Gastroesophageal sphincter (tissue), 3 donors: ENCODE measurements at regions not wholly inside any gene's neighbourhood (a gene's known extent, or its start where the extent isn't known, plus 50 kb on each side); places are given as distances from the start of the nearest gene placed in this dataset.

Experiments
- POLR2A ChIP-seq, 2 donors: fragments of 450-650 bp; IDR thresholded peaks; one replicate each; pipeline ENCODE4 v1.6.1; 2017; ENCODE audit warnings: antibody characterized with exemption in 2 of 2, mild to moderate bottlenecking in 2 of 2, moderate library complexity in 1 of 2
- POLR2AphosphoS5 ChIP-seq: sonication (generic); formaldehyde crosslinking; IDR thresholded peaks from one replicate; pipeline ENCODE4 v1.6.1; 2017; ENCODE audit warnings: antibody characterized with exemption
- TF ChIP-seq, protein P1 (sequence below), 4 experiments: fragments of 200-600 bp in 2 of 4; fragments of 450-650 bp in 2 of 4; sonication (generic) in 1 of 4; IDR thresholded peaks; one replicate each; pipeline ENCODE4 v1.5.1; 2017 to 2019; ENCODE audit warnings: antibody characterized with exemption in 4 of 4, mild to moderate bottlenecking in 2 of 4, moderate library complexity in 2 of 4

DNA sequence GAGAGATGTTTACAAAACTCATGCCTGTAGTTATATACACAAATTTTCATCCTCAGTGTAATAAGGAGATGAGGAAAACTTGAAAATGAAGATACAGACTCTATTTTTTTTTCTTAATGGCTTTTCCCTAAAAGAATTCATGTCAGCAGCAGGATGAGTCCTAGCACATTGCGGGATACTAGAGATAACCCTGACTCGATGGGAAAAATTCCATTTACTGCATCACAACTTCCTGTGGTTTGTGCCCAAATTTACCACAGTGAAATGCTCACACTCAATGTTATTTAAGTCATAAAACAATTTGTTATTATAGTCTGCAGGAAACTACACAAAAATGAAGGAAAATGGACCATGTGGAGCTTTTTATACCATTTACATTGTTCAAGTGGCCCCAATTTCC, 581.9 kb upstream of the ZNF717 start:
- no peak for TF ChIP-seq POLR2AphosphoS5
- TF ChIP-seq, protein P1, sequence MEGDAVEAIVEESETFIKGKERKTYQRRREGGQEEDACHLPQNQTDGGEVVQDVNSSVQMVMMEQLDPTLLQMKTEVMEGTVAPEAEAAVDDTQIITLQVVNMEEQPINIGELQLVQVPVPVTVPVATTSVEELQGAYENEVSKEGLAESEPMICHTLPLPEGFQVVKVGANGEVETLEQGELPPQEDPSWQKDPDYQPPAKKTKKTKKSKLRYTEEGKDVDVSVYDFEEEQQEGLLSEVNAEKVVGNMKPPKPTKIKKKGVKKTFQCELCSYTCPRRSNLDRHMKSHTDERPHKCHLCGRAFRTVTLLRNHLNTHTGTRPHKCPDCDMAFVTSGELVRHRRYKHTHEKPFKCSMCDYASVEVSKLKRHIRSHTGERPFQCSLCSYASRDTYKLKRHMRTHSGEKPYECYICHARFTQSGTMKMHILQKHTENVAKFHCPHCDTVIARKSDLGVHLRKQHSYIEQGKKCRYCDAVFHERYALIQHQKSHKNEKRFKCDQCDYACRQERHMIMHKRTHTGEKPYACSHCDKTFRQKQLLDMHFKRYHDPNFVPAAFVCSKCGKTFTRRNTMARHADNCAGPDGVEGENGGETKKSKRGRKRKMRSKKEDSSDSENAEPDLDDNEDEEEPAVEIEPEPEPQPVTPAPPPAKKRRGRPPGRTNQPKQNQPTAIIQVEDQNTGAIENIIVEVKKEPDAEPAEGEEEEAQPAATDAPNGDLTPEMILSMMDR (IDR thresholded peaks at IDR 0.05) = no peak
- no peak for TF ChIP-seq POLR2A (IDR thresholded peaks at IDR 0.05)
